ENCODE measurements at regions not wholly inside any gene's neighbourhood (a gene's known extent, or its start where the extent isn't known, plus 50 kb on each side); places are given as distances from the start of the nearest gene placed in this dataset.

- Histone ChIP-seq H3K4me3 (ENCODE audit: control insufficient read depth in 1 of 7, extremely low read depth in 1 of 7, insufficient read depth in 4 of 7, low read depth in 2 of 7, low read length in 6 of 7) (no peak overlapping the region), H3K27me3 (replicated peaks in 2 of 5; ENCODE audit: control insufficient read depth in 4 of 5, insufficient read depth in 5 of 5, low read length in 4 of 5) (no peaks in the 10 kb centered on the region), H3K9me3 (ENCODE audit: control extremely low read depth in 1 of 5, control insufficient read depth in 4 of 5, insufficient read depth in 2 of 5, low read depth in 1 of 5, low read length in 4 of 5) (peaks cover 0 to 1% (median 0%) of the 10 kb centered on the region in 5 experiments), H3K27ac (ENCODE audit: insufficient read depth in 1 of 2, low read depth in 1 of 2, low read length in 2 of 2, poor library complexity in 1 of 2, severe bottlenecking in 2 of 2) (no peak overlapping the region), H3K4me1 (ENCODE audit: control extremely low read depth in 1 of 4, control insufficient read depth in 4 of 4, insufficient read depth in 4 of 4, low read length in 3 of 4) (no peaks in the 10 kb centered on the region), H3K36me3 (ENCODE audit: control insufficient read depth in 4 of 4, insufficient read depth in 4 of 4, low read length in 3 of 4) (no peaks in the 10 kb centered on the region)
- ChIA-PET POLR2A (no interaction called here), CTCF (no interaction called here)
- DNase-seq: no peak
Measured at GRCh38 chr6:22499815-22500214, 69.6 kb upstream of the HDGFL1 start.

GRCh38 chr6:22506496-22506895 lies 62.9 kb upstream of the HDGFL1 start:
- H3K9me3 ChIP-seq (ENCODE audit: control extremely low read depth in 1 of 5, control insufficient read depth in 4 of 5, insufficient read depth in 2 of 5, low read depth in 1 of 5, low read length in 4 of 5): no peaks in the 10 kb centered on the region
- ChIA-PET CTCF (no interaction called here), POLR2A (no interaction called here)
- H3K27me3 ChIP-seq (replicated peaks in 2 of 5; ENCODE audit: control insufficient read depth in 4 of 5, insufficient read depth in 5 of 5, low read length in 4 of 5): no peaks in the 10 kb centered on the region
- DNase-seq: no peak
- no peak overlapping the region for H3K4me3 ChIP-seq (ENCODE audit: control insufficient read depth in 1 of 7, extremely low read depth in 1 of 7, insufficient read depth in 4 of 7, low read depth in 2 of 7, low read length in 6 of 7)
- no peaks in the 10 kb centered on the region for H3K36me3 ChIP-seq (ENCODE audit: control insufficient read depth in 4 of 4, insufficient read depth in 4 of 4, low read length in 3 of 4)
- H3K4me1 ChIP-seq (ENCODE audit: control extremely low read depth in 1 of 4, control insufficient read depth in 4 of 4, insufficient read depth in 4 of 4, low read length in 3 of 4): no peaks in the 10 kb centered on the region
- H3K27ac ChIP-seq (ENCODE audit: insufficient read depth in 1 of 2, low read depth in 1 of 2, low read length in 2 of 2, poor library complexity in 1 of 2, severe bottlenecking in 2 of 2): no peak overlapping the region
- WGBS (ENCODE audit: insufficient coverage): 100% methylated on average over 2 of the region's 8 CpGs

- WGBS (ENCODE audit: insufficient coverage): 96% methylated on average over 5 of the region's 9 CpGs
- Histone ChIP-seq H3K4me3 (ENCODE audit: control insufficient read depth in 1 of 7, extremely low read depth in 1 of 7, insufficient read depth in 4 of 7, low read depth in 2 of 7, low read length in 6 of 7) (no peak overlapping the region), H3K27me3 (replicated peaks in 2 of 5; ENCODE audit: control insufficient read depth in 4 of 5, insufficient read depth in 5 of 5, low read length in 4 of 5) (no peaks in the 10 kb centered on the region), H3K27ac (ENCODE audit: insufficient read depth in 1 of 2, low read depth in 1 of 2, low read length in 2 of 2, poor library complexity in 1 of 2, severe bottlenecking in 2 of 2) (no peak overlapping the region), H3K36me3 (ENCODE audit: control insufficient read depth in 4 of 4, insufficient read depth in 4 of 4, low read length in 3 of 4) (no peaks in the 10 kb centered on the region), H3K4me1 (ENCODE audit: control extremely low read depth in 1 of 4, control insufficient read depth in 4 of 4, insufficient read depth in 4 of 4, low read length in 3 of 4) (no peaks in the 10 kb centered on the region), H3K9me3 (ENCODE audit: control extremely low read depth in 1 of 5, control insufficient read depth in 4 of 5, insufficient read depth in 2 of 5, low read depth in 1 of 5, low read length in 4 of 5) (no peaks in the 10 kb centered on the region)
- ChIA-PET CTCF (no interaction called here), POLR2A (no interaction called here)
- no peak for DNase-seq
Measured at GRCh38 chr6:22512686-22513427, 56.5 kb upstream of the HDGFL1 start.

DNA sequence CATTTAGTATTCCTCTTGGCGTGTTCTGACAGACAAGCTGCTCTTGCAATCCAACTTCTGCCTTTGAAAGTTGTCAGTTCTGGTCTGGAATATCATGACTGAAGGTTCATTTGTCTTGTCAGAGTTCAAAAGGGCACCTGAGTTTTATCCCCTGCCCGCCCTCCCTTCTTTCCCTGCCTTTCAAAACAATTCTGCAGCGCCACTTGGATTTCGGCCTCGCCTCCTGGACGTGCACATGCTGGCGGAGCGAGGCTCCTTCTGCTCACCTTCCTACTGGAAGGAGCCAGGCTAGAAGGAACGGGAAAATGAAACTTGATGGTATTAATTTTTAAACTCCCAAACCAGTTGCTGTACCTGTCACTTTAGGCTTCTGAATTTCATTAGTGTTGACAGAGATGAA lies 55.7 kb upstream of the HDGFL1 start:
- ChIA-PET POLR2A (no interaction called here), CTCF (no interaction called here)
- no peak overlapping the region for H3K4me3 ChIP-seq (ENCODE audit: control insufficient read depth in 1 of 7, extremely low read depth in 1 of 7, insufficient read depth in 4 of 7, low read depth in 2 of 7, low read length in 6 of 7)
- H3K27me3 ChIP-seq (replicated peaks in 2 of 5; ENCODE audit: control insufficient read depth in 4 of 5, insufficient read depth in 5 of 5, low read length in 4 of 5): no peaks in the 10 kb centered on the region
- H3K9me3 ChIP-seq (ENCODE audit: control extremely low read depth in 1 of 5, control insufficient read depth in 4 of 5, insufficient read depth in 2 of 5, low read depth in 1 of 5, low read length in 4 of 5): no peaks in the 10 kb centered on the region
- no peaks in the 10 kb centered on the region for H3K4me1 ChIP-seq (ENCODE audit: control extremely low read depth in 1 of 4, control insufficient read depth in 4 of 4, insufficient read depth in 4 of 4, low read length in 3 of 4)
- 86% methylated on average over 8 of the region's 9 CpGs for WGBS (ENCODE audit: insufficient coverage)
- H3K36me3 ChIP-seq (ENCODE audit: control insufficient read depth in 4 of 4, insufficient read depth in 4 of 4, low read length in 3 of 4): no peaks in the 10 kb centered on the region
- no peak for DNase-seq
- H3K27ac ChIP-seq (ENCODE audit: insufficient read depth in 1 of 2, low read depth in 1 of 2, low read length in 2 of 2, poor library complexity in 1 of 2, severe bottlenecking in 2 of 2): no peak overlapping the region

- Histone ChIP-seq H3K27me3 (replicated peaks in 2 of 5; ENCODE audit: control insufficient read depth in 4 of 5, insufficient read depth in 5 of 5, low read length in 4 of 5) (no peaks in the 10 kb centered on the region), H3K36me3 (ENCODE audit: control insufficient read depth in 4 of 4, insufficient read depth in 4 of 4, low read length in 3 of 4) (no peaks in the 10 kb centered on the region), H3K9me3 (ENCODE audit: control extremely low read depth in 1 of 5, control insufficient read depth in 4 of 5, insufficient read depth in 2 of 5, low read depth in 1 of 5, low read length in 4 of 5) (no peaks in the 10 kb centered on the region), H3K4me1 (ENCODE audit: control extremely low read depth in 1 of 4, control insufficient read depth in 4 of 4, insufficient read depth in 4 of 4, low read length in 3 of 4) (no peaks in the 10 kb centered on the region), H3K27ac (ENCODE audit: insufficient read depth in 1 of 2, low read depth in 1 of 2, low read length in 2 of 2, poor library complexity in 1 of 2, severe bottlenecking in 2 of 2) (no peak overlapping the region), H3K4me3 (ENCODE audit: control insufficient read depth in 1 of 7, extremely low read depth in 1 of 7, insufficient read depth in 4 of 7, low read depth in 2 of 7, low read length in 6 of 7) (no peak overlapping the region)
- POLR2A ChIA-PET: no interaction called here
- CTCF ChIA-PET: interaction anchor here (1.6 kb wide), 1 partner anchor 27 kb away, joined by 3 read pairs; no protein-coding TSS in a partner anchor
- WGBS (ENCODE audit: insufficient coverage): 100% methylated on average over 1 of the region's 2 CpGs
- DNase-seq: no peak
Measured at GRCh38 chr6:22519237-22519636, 50.1 kb upstream of the HDGFL1 start.
